HCT116 (cell line): ENCODE measurements at regions not wholly inside any gene's neighbourhood (a gene's known extent, or its start where the extent isn't known, plus 50 kb on each side); places are given as distances from the start of the nearest gene placed in this dataset.

ENCODE experiments used
- ATAC-seq: fragments of 200-7000 bp; cut with Tn5 transposase; 2 replicates; pipeline ENCODE4 v1.9.1; 2020; ENCODE audit warnings: mild to moderate bottlenecking, moderate library complexity
- BruUV-seq: library from RNA; stranded (reverse); fragments of 400-500 nt; replicated peaks from 2 replicates; lab custom pipeline; 2021; lab: Mats Ljungman, UMichigan
- CTCF ChIA-PET: fragments of 300-600 bp; sonication (Branson Sonifier 250); formaldehyde crosslinking; loops from one replicate; lab custom pipeline; 2021; ENCODE audit warnings: antibody characterized with exemption; lab: Charles Lee
- POLR2A ChIA-PET: fragments of 300-600, 350-600 bp; sonication (Branson Sonifier 250); formaldehyde crosslinking; loops from one replicate; lab custom pipeline; 2021; ENCODE audit warnings: antibody characterized with exemption; lab: Charles Lee
- RAD21 ChIA-PET, 2 experiments: fragments of 300-600 bp; sonication (Branson Sonifier 250); formaldehyde crosslinking; loops; one replicate each; lab custom pipeline; 2023; ENCODE audit warnings: low total read pairs in 2 of 2; ENCODE audit not compliant: uncharacterized antibody in 2 of 2, unreplicated experiment in 2 of 2, low non-redundant PET in 1 of 2; lab: Charles Lee
- DNase-seq: peaks from one replicate; pipeline ENCODE4 v3.0.0-alpha.2; 2010; ENCODE audit warnings: low read depth, low spot score
- H2AFZ ChIP-seq: fragments of 200-600 bp; shearing (Covaris generic), sonication (generic); 2 replicates; pipeline ENCODE4 v1.6.1; 2017; ENCODE audit warnings: low read depth, mixed run types, mixed read lengths, antibody characterized with exemption, low read length; ENCODE audit not compliant: poor library complexity, severe bottlenecking
- H3K27ac ChIP-seq: 2 replicates; pipeline ENCODE4 v1.5.1; 2012; ENCODE audit warnings: low read depth, low read length
- H3K27me3 ChIP-seq: fragments of 200-600 bp; sonication (generic); 2 replicates; pipeline ENCODE4 v1.6.1; 2016; ENCODE audit warnings: mixed run types, low read length, mixed read lengths; ENCODE audit not compliant: insufficient read depth
- H3K36me3 ChIP-seq, 2 experiments: fragments of 200-500 bp in 1 of 2; fragments of 200-600 bp in 1 of 2; sonication (Bioruptor generic) in 1 of 2; sonication (generic) in 1 of 2; 2 replicates each; pipeline versions ENCODE4 v1.5.1 to v1.6.1; 2014 to 2016; ENCODE audit warnings: low read length in 2 of 2, inconsistent platforms in 1 of 2, mixed read lengths in 1 of 2, mixed run types in 1 of 2; ENCODE audit not compliant: insufficient read depth in 2 of 2, control insufficient read depth in 1 of 2
- H3K4me1 ChIP-seq, 2 experiments: fragments of 200-600 bp in 1 of 2; sonication (generic) in 1 of 2; 2 replicates each; pipeline versions ENCODE4 v1.5.1 to v1.6.1; 2012 to 2017; ENCODE audit warnings: low read length in 2 of 2, inconsistent platforms in 1 of 2, mild to moderate bottlenecking in 1 of 2, mixed read lengths in 1 of 2, mixed run types in 1 of 2, moderate library complexity in 1 of 2; ENCODE audit not compliant: insufficient read depth in 2 of 2, control insufficient read depth in 1 of 2
- H3K4me2 ChIP-seq: fragments of 200-600 bp; sonication (generic); 2 replicates; pipeline ENCODE4 v1.6.1; 2017; ENCODE audit warnings: mixed run types, low read length, mixed read lengths
- H3K4me3 ChIP-seq, 2 experiments: fragments of 200-600 bp in 1 of 2; sonication (generic) in 1 of 2; replicated peaks in 1 of 2; 2 replicates each; pipeline ENCODE4 v1.5.1; 2011 to 2016; ENCODE audit warnings: low read length in 2 of 2, control low read depth in 1 of 2, low read depth in 1 of 2, mild to moderate bottlenecking in 1 of 2, mixed read lengths in 1 of 2, mixed run types in 1 of 2
- H3K79me2 ChIP-seq: fragments of 200-600 bp; sonication (generic); 2 replicates; pipeline ENCODE4 v1.6.1; 2017; ENCODE audit warnings: mild to moderate bottlenecking, mixed run types, low read length, moderate library complexity, mixed read lengths; ENCODE audit not compliant: insufficient read depth
- H3K9ac ChIP-seq: fragments of 200-600 bp; sonication (generic); 2 replicates; pipeline ENCODE4 v1.6.1; 2016; ENCODE audit warnings: low read length, mixed read lengths
- H3K9me2 ChIP-seq: fragments of 200-600 bp; sonication (generic), shearing (Covaris generic); 2 replicates; pipeline ENCODE4 v1.6.1; 2017; ENCODE audit warnings: mixed run types, mild to moderate bottlenecking, moderate library complexity; ENCODE audit not compliant: insufficient read depth
- H3K9me3 ChIP-seq, 2 experiments: fragments of 200-500 bp in 1 of 2; fragments of 200-600 bp in 1 of 2; sonication (Bioruptor generic) in 1 of 2; sonication (generic) in 1 of 2; 2 replicates each; pipeline ENCODE4 v1.6.1; 2014 to 2017; ENCODE audit warnings: low read length in 2 of 2, mixed read lengths in 2 of 2, inconsistent platforms in 1 of 2, low read depth in 1 of 2, mild to moderate bottlenecking in 1 of 2, mixed run types in 1 of 2, moderate library complexity in 1 of 2; ENCODE audit not compliant: control insufficient read depth in 1 of 2, insufficient read depth in 1 of 2
- H4K20me1 ChIP-seq: fragments of 200-600 bp; sonication (generic), shearing (Covaris generic); 2 replicates; pipeline ENCODE4 v1.6.1; 2017; ENCODE audit warnings: mixed run types, mild to moderate bottlenecking, moderate library complexity; ENCODE audit not compliant: insufficient read depth
- ATF3 ChIP-seq: IDR thresholded peaks from 2 replicates; pipeline ENCODE4 v1.6.1; 2012
- CBX3 ChIP-seq: IDR thresholded peaks from 2 replicates; pipeline ENCODE4 v1.6.1; 2012; ENCODE audit warnings: low read depth
- CEBPB ChIP-seq: IDR thresholded peaks from 2 replicates; pipeline ENCODE4 v1.6.1; 2012; ENCODE audit warnings: low read depth
- ELF1 ChIP-seq: IDR thresholded peaks from 2 replicates; pipeline ENCODE4 v1.6.1; 2012; ENCODE audit warnings: low read depth, borderline replicate concordance
- FOSL1 ChIP-seq: IDR thresholded peaks from 2 replicates; pipeline ENCODE4 v1.6.1; 2012; ENCODE audit warnings: low read depth
- POLR2AphosphoS5 ChIP-seq: IDR thresholded peaks from 2 replicates; pipeline ENCODE4 v1.6.1; 2011; ENCODE audit warnings: mild to moderate bottlenecking, low read depth, low read length, moderate library complexity
- RAD21 ChIP-seq: IDR thresholded peaks from 2 replicates; pipeline ENCODE4 v1.6.1; 2012; ENCODE audit warnings: low read depth, mild to moderate bottlenecking
- REST ChIP-seq: IDR thresholded peaks from 2 replicates; pipeline ENCODE4 v1.6.1; 2012; ENCODE audit warnings: low read depth
- SP1 ChIP-seq: IDR thresholded peaks from 2 replicates; pipeline ENCODE4 v1.6.1; 2012; ENCODE audit warnings: low read depth
- SRF ChIP-seq: IDR thresholded peaks from 2 replicates; pipeline ENCODE4 v1.6.1; 2012; ENCODE audit warnings: low read depth
- YY1 ChIP-seq: IDR thresholded peaks from 2 replicates; pipeline ENCODE4 v1.6.1; 2011; ENCODE audit warnings: low read length, low read depth, moderate library complexity, mild to moderate bottlenecking; ENCODE audit not compliant: insufficient replicate concordance; ENCODE audit errors: extremely low read depth
- ZFX ChIP-seq: fragments of 450-650 bp; IDR thresholded peaks from 2 replicates; pipeline ENCODE4 v1.6.1; 2017
- ZNF274 ChIP-seq: fragments of 200-500 bp; sonication (Bioruptor generic); IDR thresholded peaks from 2 replicates; pipeline ENCODE4 v1.6.1; 2014; ENCODE audit warnings: mild to moderate bottlenecking, low read depth, low read length, inconsistent platforms
- intact Hi-C: fragments of 100-400 bp; cut with micrococcal nuclease; formaldehyde crosslinking; loops from 2 replicates; pipeline ENCODE4 v1.10.0; 2022

- TF ChIP-seq ZFX (no peak), YY1 (no peak), ZNF274 (no peak), REST (no peak), FOSL1 (no peak)
- TF ChIP-seq, all 23 proteins: peak for 0
- intact Hi-C loops = no loop called here
- Histone ChIP-seq H3K9me3 (no peaks in the 10 kb centered on the region), H2AFZ (no peak overlapping the region), H3K27me3 (peaks cover 7% of the 10 kb centered on the region), H3K9ac (no peak overlapping the region), H3K4me2 (no peak overlapping the region), H3K4me1 (no peaks in the 10 kb centered on the region), H3K9me2 (no peaks in the 10 kb centered on the region), H3K27ac (no peak overlapping the region), H4K20me1 (no peaks in the 10 kb centered on the region), H3K79me2 (no peaks in the 10 kb centered on the region), H3K36me3 (no peaks in the 10 kb centered on the region), H3K4me3 (no peak overlapping the region)
- DNase-seq (no peak), ATAC-seq (no peak)
- no TSS peak for BruUV-seq
- CTCF ChIA-PET = no interaction called here
- RAD21 ChIA-PET = no interaction called here
- POLR2A ChIA-PET = no interaction called here
Measured at GRCh38 chr12:131258398-131258797, 304.7 kb downstream of the ADGRD1 start.

DNA sequence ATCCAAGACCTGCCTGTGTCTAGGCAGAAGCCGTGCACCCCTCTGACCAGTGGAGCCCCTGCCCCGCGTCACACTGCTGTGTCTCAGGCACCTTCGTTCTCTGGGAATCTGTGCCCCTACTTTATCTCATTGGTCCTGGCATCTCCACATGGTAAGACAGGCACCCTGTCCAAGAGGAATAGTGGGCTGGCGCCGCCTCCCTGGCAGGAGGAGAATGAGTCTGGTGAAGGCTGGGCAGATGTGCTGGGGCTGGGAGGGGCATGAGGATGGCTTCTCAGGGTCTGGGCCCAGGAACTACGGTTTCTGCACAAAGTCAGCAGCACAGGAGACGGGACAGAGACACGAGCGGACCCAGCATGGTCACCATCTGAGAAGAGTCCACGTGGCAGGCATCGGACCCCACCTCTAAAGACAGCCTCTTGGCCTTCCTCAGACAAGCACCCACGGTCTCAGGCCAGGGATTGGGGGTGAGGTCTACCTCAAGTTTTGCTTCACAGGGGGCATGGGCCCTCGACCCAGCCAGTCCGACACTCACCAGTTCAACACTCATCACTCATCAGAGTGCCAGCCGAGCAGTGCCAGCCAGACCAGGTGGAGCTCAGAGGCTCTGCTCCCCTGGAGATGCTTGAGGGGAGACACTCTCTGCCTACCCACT, 306.7 kb downstream of the ADGRD1 start:
- intact Hi-C loops = no loop called here
- ATAC-seq (no peak), DNase-seq (no peak)
- Histone ChIP-seq H3K27ac (no peak overlapping the region), H3K9me3 (no peaks in the 10 kb centered on the region), H3K9me2 (no peaks in the 10 kb centered on the region), H3K4me1 (no peaks in the 10 kb centered on the region; a peak in 2 of 4 replicates), H3K4me2 (no peak overlapping the region), H2AFZ (no peak overlapping the region), H3K9ac (no peak overlapping the region), H4K20me1 (no peaks in the 10 kb centered on the region), H3K79me2 (no peaks in the 10 kb centered on the region), H3K4me3 (no peak overlapping the region), H3K36me3 (no peaks in the 10 kb centered on the region), H3K27me3 (peaks cover 7% of the 10 kb centered on the region)
- POLR2A ChIA-PET = no interaction called here
- RAD21 ChIA-PET = no interaction called here
- BruUV-seq = no TSS peak
- CTCF ChIA-PET = no interaction called here
- TF ChIP-seq SRF = no peak
- TF ChIP-seq ELF1 = no peak
- TF ChIP-seq SP1 = no peak
- TF ChIP-seq POLR2AphosphoS5 = no peak
- TF ChIP-seq CEBPB = no peak
- TF ChIP-seq REST = no peak
- TF ChIP-seq ATF3 = no peak
- no peak for TF ChIP-seq CBX3
- no peak for TF ChIP-seq RAD21
